ENCODE measurements at regions not wholly inside any gene's neighbourhood (a gene's known extent, or its start where the extent isn't known, plus 50 kb on each side); places are given as distances from the start of the nearest gene placed in this dataset.

DNA sequence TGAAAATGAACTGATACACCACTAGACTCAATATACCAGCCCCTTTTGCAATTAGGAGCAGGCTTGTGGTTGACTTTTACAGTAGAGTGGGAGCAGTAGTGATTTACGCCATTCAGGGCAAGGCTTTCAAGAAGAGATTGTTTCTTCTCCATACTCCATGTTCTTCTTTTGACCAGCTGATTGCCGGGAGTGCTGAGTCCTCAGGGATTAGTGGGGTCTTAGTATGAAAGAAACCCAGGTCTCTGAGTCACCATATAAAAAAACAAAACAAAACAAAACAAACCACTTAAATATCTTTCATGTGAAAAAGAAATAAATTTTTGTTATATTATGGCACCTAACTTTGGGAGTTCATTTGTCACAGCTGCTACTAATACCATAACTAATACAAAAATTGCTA lies 465.6 kb upstream of the TRIB2 start:
- TF ChIP-seq ZNF274 (IDR thresholded peaks at IDR 0.05; ENCODE audit: low read depth, low read length) (no peak), SUZ12 (IDR thresholded peaks at IDR 0.05; ENCODE audit: extremely low read depth, insufficient read depth, insufficient read length) (no peak), YY1 (IDR thresholded peaks at IDR 0.05; ENCODE audit: insufficient read depth, insufficient read length) (no peak)
